Thoracic aorta (tissue), 2 donors: ENCODE measurements at regions not wholly inside any gene's neighbourhood (a gene's known extent, or its start where the extent isn't known, plus 50 kb on each side); places are given as distances from the start of the nearest gene placed in this dataset.

Experiments used
- ATAC-seq: fragments of 150-250 bp; one replicate; pipeline ENCODE4 v1.8.0; 2017; ENCODE audit warnings: low read depth; ENCODE audit not compliant: insufficient number of reproducible peaks, low FRiP score
- DNase-seq: peaks from one replicate; pipeline ENCODE4 v3.0.0-alpha.2; 2020; ENCODE audit warnings: low spot score
- H3K27ac ChIP-seq, 2 donors: fragments of 200-600 bp; sonication (generic); 1 replicate in 1 of 2; 2 replicates in 1 of 2; pipeline ENCODE4 v1.5.1; 2016; ENCODE audit warnings: mild to moderate bottlenecking in 2 of 2, moderate library complexity in 2 of 2
- H3K27me3 ChIP-seq: fragments of 200-600 bp; sonication (generic); replicated peaks from 2 replicates; pipeline ENCODE4 v1.6.0; 2016; ENCODE audit warnings: mild to moderate bottlenecking; ENCODE audit not compliant: insufficient read depth
- H3K36me3 ChIP-seq: fragments of 200-600 bp; sonication (generic); one replicate; pipeline ENCODE4 v1.5.1; 2016
- H3K4me1 ChIP-seq, 2 donors: fragments of 200-600 bp; sonication (generic); 1 replicate in 1 of 2; 2 replicates in 1 of 2; pipeline versions ENCODE4 v1.5.1 to v1.6.0; 2016; ENCODE audit warnings: low read depth in 2 of 2, mild to moderate bottlenecking in 1 of 2; ENCODE audit not compliant: control insufficient read depth in 1 of 2
- H3K4me3 ChIP-seq: fragments of 200-600 bp; sonication (generic); 2 replicates; pipeline ENCODE4 v1.5.1; 2016; ENCODE audit warnings: mild to moderate bottlenecking
- H3K9me3 ChIP-seq: fragments of 200-600 bp; sonication (generic); 2 replicates; pipeline ENCODE4 v1.5.1; 2016
- CTCF ChIP-seq: fragments of 200-600 bp; sonication (generic); IDR thresholded peaks from one replicate; pipeline ENCODE4 v1.5.1; 2019; ENCODE audit warnings: antibody characterized with exemption

DNA sequence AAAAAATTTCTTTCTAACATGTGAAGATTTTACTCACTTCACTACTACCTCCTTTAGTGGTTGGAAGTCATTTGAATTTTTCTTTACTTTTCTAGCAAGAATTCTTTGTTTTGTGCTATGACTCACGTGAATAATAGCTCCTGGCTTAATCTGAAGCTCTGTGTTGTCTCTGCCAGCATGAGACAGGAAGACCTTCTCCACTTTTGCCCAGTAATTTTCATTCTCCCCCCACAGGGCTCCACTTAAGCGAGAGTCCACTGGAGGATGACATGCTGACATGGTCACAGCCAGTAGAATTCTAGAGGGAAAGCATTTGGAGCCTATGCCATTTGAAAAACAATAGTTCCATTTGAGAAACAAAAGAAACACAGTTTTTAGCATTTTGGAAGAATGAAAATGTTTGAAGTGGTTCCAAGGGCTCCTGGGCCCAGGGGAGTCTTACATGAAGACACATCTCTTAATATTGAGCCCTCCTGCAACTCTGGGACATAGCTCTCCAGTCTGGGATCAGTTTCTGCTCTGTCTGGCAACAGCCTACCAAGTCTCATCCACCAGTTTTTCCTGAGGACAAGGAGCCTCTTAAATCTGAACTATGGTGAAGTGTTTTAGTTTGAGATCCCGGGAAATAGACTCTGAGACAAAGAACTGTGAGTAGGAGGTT lies 231.4 kb downstream of the PAX1 start:
- no peak for TF ChIP-seq CTCF

DNA sequence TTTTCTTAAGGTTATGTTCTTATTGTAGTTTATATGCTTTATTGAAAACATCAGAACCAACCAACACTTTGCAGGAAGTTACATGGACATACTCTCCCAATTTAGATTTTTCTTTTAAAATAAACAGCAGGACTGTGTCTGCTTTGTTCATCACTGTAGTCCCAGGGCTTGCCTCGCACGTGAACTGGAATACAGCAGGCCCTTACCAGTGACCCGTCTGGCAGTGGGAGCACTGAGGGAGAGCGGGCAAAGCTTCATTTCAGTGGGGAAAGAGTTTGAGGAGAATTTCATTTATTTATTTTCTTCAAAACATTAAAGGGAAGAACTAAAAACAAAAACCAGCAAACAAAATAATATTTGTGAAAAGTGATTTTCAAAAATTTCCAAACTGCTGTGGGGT lies 230.8 kb downstream of the PAX1 start:
- H3K4me1 ChIP-seq: no peaks in the 10 kb centered on the region
- H3K27me3 ChIP-seq: no peaks in the 10 kb centered on the region
- no peak for ATAC-seq
- H3K4me3 ChIP-seq: no peak overlapping the region
- H3K36me3 ChIP-seq: no peaks in the 10 kb centered on the region
- TF ChIP-seq CTCF: no peak
- no peak overlapping the region for H3K27ac ChIP-seq
- no peaks in the 10 kb centered on the region for H3K9me3 ChIP-seq
- DNase-seq: no peak

More for the DNA sequence above, 231.4 kb downstream of the PAX1 start:
- Histone ChIP-seq H3K4me3 (no peak overlapping the region), H3K9me3 (no peaks in the 10 kb centered on the region), H3K27ac (no peak overlapping the region), H3K36me3 (no peaks in the 10 kb centered on the region), H3K27me3 (no peaks in the 10 kb centered on the region), H3K4me1 (no peaks in the 10 kb centered on the region)
- DNase-seq: no peak
- no peak for ATAC-seq

GRCh38 chr20:21933526-21933925 lies 228.1 kb downstream of the PAX1 start:
- ATAC-seq (no peak), DNase-seq (no peak)
- H3K27ac ChIP-seq: no peak overlapping the region
- no peaks in the 10 kb centered on the region for H3K9me3 ChIP-seq
- H3K4me1 ChIP-seq: no peaks in the 10 kb centered on the region
- no peak for TF ChIP-seq CTCF
- H3K36me3 ChIP-seq: no peaks in the 10 kb centered on the region
- H3K4me3 ChIP-seq: no peak overlapping the region
- H3K27me3 ChIP-seq: no peaks in the 10 kb centered on the region

GRCh38 chr20:21921251-21921650 lies 215.8 kb downstream of the PAX1 start:
- no peaks in the 10 kb centered on the region for H3K4me1 ChIP-seq
- H3K4me3 ChIP-seq: no peak overlapping the region
- no peak for DNase-seq
- no peak for ATAC-seq
- no peak for TF ChIP-seq CTCF
- no peak overlapping the region for H3K27ac ChIP-seq
- H3K27me3 ChIP-seq: no peaks in the 10 kb centered on the region
- H3K9me3 ChIP-seq: no peaks in the 10 kb centered on the region
- no peaks in the 10 kb centered on the region for H3K36me3 ChIP-seq

DNA sequence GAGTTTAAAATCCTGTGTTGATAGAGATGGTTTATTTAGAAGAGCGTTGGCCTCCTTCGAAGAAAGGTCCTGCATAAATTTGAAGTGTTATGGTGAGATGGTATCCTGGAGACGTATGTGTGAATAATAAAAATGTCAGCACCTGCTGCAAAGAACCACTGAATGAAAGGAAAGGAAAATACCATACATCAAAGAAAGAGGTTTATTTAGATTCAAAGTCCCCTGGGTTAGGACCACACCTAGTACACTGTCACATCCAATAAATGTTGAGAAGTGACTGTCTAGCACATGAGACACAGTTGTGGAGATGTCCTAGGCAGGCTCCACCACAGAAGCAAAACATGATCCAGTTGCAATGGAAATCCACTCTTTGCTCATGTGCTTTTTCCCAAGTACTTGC lies 214.7 kb downstream of the PAX1 start:
- Histone ChIP-seq H3K9me3 (no peaks in the 10 kb centered on the region), H3K27ac (no peak overlapping the region), H3K36me3 (no peaks in the 10 kb centered on the region), H3K4me1 (no peaks in the 10 kb centered on the region), H3K27me3 (no peaks in the 10 kb centered on the region), H3K4me3 (no peak overlapping the region)
- no peak for DNase-seq
- no peak for TF ChIP-seq CTCF
- ATAC-seq: no peak
